ENCODE measurements at regions not wholly inside any gene's neighbourhood (a gene's known extent, or its start where the extent isn't known, plus 50 kb on each side); places are given as distances from the start of the nearest gene placed in this dataset.

GRCh38 chr5:2451100-2451499 is 300.4 kb downstream of the IRX2 start:
- TF ChIP-seq, protein P1, sequence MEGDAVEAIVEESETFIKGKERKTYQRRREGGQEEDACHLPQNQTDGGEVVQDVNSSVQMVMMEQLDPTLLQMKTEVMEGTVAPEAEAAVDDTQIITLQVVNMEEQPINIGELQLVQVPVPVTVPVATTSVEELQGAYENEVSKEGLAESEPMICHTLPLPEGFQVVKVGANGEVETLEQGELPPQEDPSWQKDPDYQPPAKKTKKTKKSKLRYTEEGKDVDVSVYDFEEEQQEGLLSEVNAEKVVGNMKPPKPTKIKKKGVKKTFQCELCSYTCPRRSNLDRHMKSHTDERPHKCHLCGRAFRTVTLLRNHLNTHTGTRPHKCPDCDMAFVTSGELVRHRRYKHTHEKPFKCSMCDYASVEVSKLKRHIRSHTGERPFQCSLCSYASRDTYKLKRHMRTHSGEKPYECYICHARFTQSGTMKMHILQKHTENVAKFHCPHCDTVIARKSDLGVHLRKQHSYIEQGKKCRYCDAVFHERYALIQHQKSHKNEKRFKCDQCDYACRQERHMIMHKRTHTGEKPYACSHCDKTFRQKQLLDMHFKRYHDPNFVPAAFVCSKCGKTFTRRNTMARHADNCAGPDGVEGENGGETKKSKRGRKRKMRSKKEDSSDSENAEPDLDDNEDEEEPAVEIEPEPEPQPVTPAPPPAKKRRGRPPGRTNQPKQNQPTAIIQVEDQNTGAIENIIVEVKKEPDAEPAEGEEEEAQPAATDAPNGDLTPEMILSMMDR (IDR thresholded peaks at IDR 0.05; ENCODE audit: low read depth, low read length, poor library complexity, severe bottlenecking), result no peak
- TF ChIP-seq EZH2phosphoT487 (IDR thresholded peaks at IDR 0.05; ENCODE audit: borderline replicate concordance, low read length), result no peak

Measured in DOHH2 (cell line).